ES-I3 (cell line): ENCODE measurements at regions not wholly inside any gene's neighbourhood (a gene's known extent, or its start where the extent isn't known, plus 50 kb on each side); places are given as distances from the start of the nearest gene placed in this dataset.
"Not testable (repeated sequence)": the region's sequence is repeated elsewhere in the genome, so short reads cannot be mapped to it uniquely, and the experiment has no call there.

Experiments
- H3K36me3 ChIP-seq: 2 replicates; pipeline ENCODE4 v1.6.1; 2013; ENCODE audit warnings: mild to moderate bottlenecking, low read length, control low read depth, moderate library complexity; ENCODE audit not compliant: insufficient read depth
- H3K4me1 ChIP-seq: 2 replicates; pipeline ENCODE4 v1.6.1; 2013; ENCODE audit warnings: mild to moderate bottlenecking, control low read depth, low read length; ENCODE audit not compliant: insufficient read depth
- H3K9ac ChIP-seq: 2 replicates; pipeline ENCODE4 v1.6.1; 2013; ENCODE audit warnings: low read depth, mild to moderate bottlenecking, low read length, moderate library complexity
- H3K9me3 ChIP-seq: 2 replicates; pipeline ENCODE4 v1.6.1; 2013; ENCODE audit warnings: mild to moderate bottlenecking, low read length, moderate library complexity; ENCODE audit not compliant: control insufficient read depth, insufficient read depth

GRCh38 chr7:67674862-67675261 lies 678.2 kb downstream of the TYW1 start:
- H3K9me3 ChIP-seq, H3K9ac ChIP-seq, H3K4me1 ChIP-seq, H3K36me3 ChIP-seq: not testable (repeated sequence)

- Histone ChIP-seq H3K4me1 (no peaks in the 10 kb centered on the region), H3K9ac (no peak overlapping the region), H3K9me3 (peaks cover 4% of the 10 kb centered on the region)
Observed at GRCh38 chr7:67675971-67676370, 679.3 kb downstream of the TYW1 start.

GRCh38 chr7:67678419-67678818 lies 681.8 kb downstream of the TYW1 start:
- Histone ChIP-seq H3K9ac (no peak overlapping the region), H3K36me3 (no peaks in the 10 kb centered on the region), H3K4me1 (no peaks in the 10 kb centered on the region)

More at GRCh38 chr7:67675971-67676370, 679.3 kb downstream of the TYW1 start:
- H3K36me3 ChIP-seq = no peaks in the 10 kb centered on the region

GRCh38 chr7:67683628-67684027 lies 687.0 kb downstream of the TYW1 start:
- Histone ChIP-seq H3K9ac (no peak overlapping the region), H3K4me1 (no peaks in the 10 kb centered on the region), H3K36me3 (no peaks in the 10 kb centered on the region), H3K9me3 (no peaks in the 10 kb centered on the region)

More at GRCh38 chr7:67678419-67678818, 681.8 kb downstream of the TYW1 start:
- no peaks in the 10 kb centered on the region for H3K9me3 ChIP-seq

GRCh38 chr7:67690700-67691099 lies 694.1 kb downstream of the TYW1 start:
- no peaks in the 10 kb centered on the region for H3K9me3 ChIP-seq
- H3K36me3 ChIP-seq = no peaks in the 10 kb centered on the region
- no peak overlapping the region for H3K9ac ChIP-seq
- no peaks in the 10 kb centered on the region for H3K4me1 ChIP-seq

GRCh38 chr7:67692425-67692824 lies 695.8 kb downstream of the TYW1 start:
- no peaks in the 10 kb centered on the region for H3K9me3 ChIP-seq
- H3K4me1 ChIP-seq = no peaks in the 10 kb centered on the region
- no peak overlapping the region for H3K9ac ChIP-seq
- no peaks in the 10 kb centered on the region for H3K36me3 ChIP-seq

- Histone ChIP-seq H3K9me3 (no peaks in the 10 kb centered on the region; the same call in 1 of the 2 replicates), H3K9ac (no peak overlapping the region), H3K36me3 (no peaks in the 10 kb centered on the region), H3K4me1 (no peaks in the 10 kb centered on the region)
Observed at GRCh38 chr7:67696124-67696523, 699.5 kb downstream of the TYW1 start.

- Histone ChIP-seq H3K36me3 (no peaks in the 10 kb centered on the region), H3K4me1 (no peaks in the 10 kb centered on the region), H3K9ac (no peak overlapping the region), H3K9me3 (no peaks in the 10 kb centered on the region; the same call in 1 of the 2 replicates)
Observed at GRCh38 chr7:67696878-67697277, 700.2 kb downstream of the TYW1 start.

GRCh38 chr7:67698354-67698753 lies 701.7 kb downstream of the TYW1 start:
- H3K9me3 ChIP-seq = no peaks in the 10 kb centered on the region; the same call in 1 of the 2 replicates
- no peak overlapping the region for H3K9ac ChIP-seq
- H3K36me3 ChIP-seq = no peaks in the 10 kb centered on the region

GRCh38 chr7:67705850-67706249 lies 709.2 kb downstream of the TYW1 start:
- H3K9ac ChIP-seq = no peak overlapping the region
- no peaks in the 10 kb centered on the region for H3K36me3 ChIP-seq
- H3K4me1 ChIP-seq = no peaks in the 10 kb centered on the region
- H3K9me3 ChIP-seq = no peaks in the 10 kb centered on the region; the same call in 1 of the 2 replicates

More at GRCh38 chr7:67698354-67698753, 701.7 kb downstream of the TYW1 start:
- H3K4me1 ChIP-seq = no peaks in the 10 kb centered on the region

GRCh38 chr7:67711706-67712105 lies 715.1 kb downstream of the TYW1 start:
- no peaks in the 10 kb centered on the region for H3K36me3 ChIP-seq
- no peaks in the 10 kb centered on the region; the same call in 1 of the 2 replicates for H3K9me3 ChIP-seq
- H3K4me1 ChIP-seq = no peaks in the 10 kb centered on the region
- H3K9ac ChIP-seq = no peak overlapping the region

GRCh38 chr7:67713451-67714056 lies 716.9 kb downstream of the TYW1 start:
- Histone ChIP-seq H3K36me3 (no peaks in the 10 kb centered on the region), H3K9ac (no peak overlapping the region), H3K9me3 (no peaks in the 10 kb centered on the region; the same call in 1 of the 2 replicates)

GRCh38 chr7:67716729-67717128 lies 720.1 kb downstream of the TYW1 start:
- Histone ChIP-seq H3K4me1 (no peaks in the 10 kb centered on the region), H3K36me3 (no peaks in the 10 kb centered on the region), H3K9ac (no peak overlapping the region), H3K9me3 (no peaks in the 10 kb centered on the region)

More at GRCh38 chr7:67713451-67714056, 716.9 kb downstream of the TYW1 start:
- H3K4me1 ChIP-seq = no peaks in the 10 kb centered on the region

GRCh38 chr7:67723591-67723990 lies 727.0 kb downstream of the TYW1 start:
- Histone ChIP-seq H3K9ac (no peak overlapping the region), H3K9me3 (no peaks in the 10 kb centered on the region), H3K36me3 (no peaks in the 10 kb centered on the region), H3K4me1 (no peaks in the 10 kb centered on the region)

GRCh38 chr7:67724435-67724834 lies 727.8 kb downstream of the TYW1 start:
- Histone ChIP-seq H3K9me3 (no peaks in the 10 kb centered on the region), H3K4me1 (no peaks in the 10 kb centered on the region), H3K36me3 (no peaks in the 10 kb centered on the region), H3K9ac (no peak overlapping the region)
